Gastroesophageal sphincter (tissue), 4 donors: ENCODE measurements at regions not wholly inside any gene's neighbourhood (a gene's known extent, or its start where the extent isn't known, plus 50 kb on each side); places are given as distances from the start of the nearest gene placed in this dataset.

Experiments used
- ATAC-seq: fragments of 150-250 bp; one replicate; pipeline ENCODE4 v1.9.1; 2016; ENCODE audit warnings: mild to moderate bottlenecking, moderate library complexity
- H3K27ac ChIP-seq, 4 donors: fragments of 200-600 bp; sonication (generic) in 3 of 4; 1 replicate in 3 of 4; 2 replicates in 1 of 4; pipeline ENCODE4 v1.5.1; 2016 to 2019
- H3K27me3 ChIP-seq: fragments of 200-600 bp; sonication (generic); one replicate; pipeline ENCODE4 v1.5.1; 2019
- H3K36me3 ChIP-seq, 2 donors: fragments of 200-600 bp; sonication (generic); one replicate each; pipeline ENCODE4 v1.5.1; 2019; ENCODE audit warnings: control low read depth in 1 of 2
- H3K4me1 ChIP-seq, 3 donors: fragments of 200-600 bp; sonication (generic); 1 replicate in 2 of 3; 2 replicates in 1 of 3; pipeline ENCODE4 v1.5.1; 2016 to 2019; ENCODE audit warnings: control low read depth in 2 of 3
- H3K4me3 ChIP-seq, 2 donors: fragments of 200-600 bp; sonication (generic); one replicate each; pipeline ENCODE4 v1.5.1; 2019; ENCODE audit warnings: mild to moderate bottlenecking in 1 of 2, moderate library complexity in 1 of 2
- H3K9me3 ChIP-seq, 3 donors: fragments of 200-600 bp; sonication (generic); one replicate each; pipeline ENCODE4 v1.5.1; 2017 to 2019; ENCODE audit warnings: control low read depth in 2 of 3
- CTCF ChIP-seq, 4 experiments: fragments of 200-600 bp in 2 of 4; fragments of 450-650 bp in 2 of 4; sonication (generic) in 1 of 4; IDR thresholded peaks; one replicate each; pipeline ENCODE4 v1.5.1; 2017 to 2019; ENCODE audit warnings: antibody characterized with exemption in 4 of 4, mild to moderate bottlenecking in 2 of 4, moderate library complexity in 2 of 4
- EP300 ChIP-seq: sonication (generic); formaldehyde crosslinking; IDR thresholded peaks from one replicate; pipeline ENCODE4 v1.6.1; 2017; ENCODE audit warnings: antibody characterized with exemption, mild to moderate bottlenecking
- POLR2A ChIP-seq, 2 donors: fragments of 450-650 bp; IDR thresholded peaks; one replicate each; pipeline ENCODE4 v1.6.1; 2017; ENCODE audit warnings: antibody characterized with exemption in 2 of 2, mild to moderate bottlenecking in 2 of 2, moderate library complexity in 1 of 2
- POLR2AphosphoS5 ChIP-seq: sonication (generic); formaldehyde crosslinking; IDR thresholded peaks from one replicate; pipeline ENCODE4 v1.6.1; 2017; ENCODE audit warnings: antibody characterized with exemption
- WGBS, 2 donors: methylation state at CpG; one replicate each; pipeline ENCODE4 v1.1.5; 2018; ENCODE audit warnings: low coverage in 1 of 2; 5-methylcytosine and 5-hydroxymethylcytosine counted together

DNA sequence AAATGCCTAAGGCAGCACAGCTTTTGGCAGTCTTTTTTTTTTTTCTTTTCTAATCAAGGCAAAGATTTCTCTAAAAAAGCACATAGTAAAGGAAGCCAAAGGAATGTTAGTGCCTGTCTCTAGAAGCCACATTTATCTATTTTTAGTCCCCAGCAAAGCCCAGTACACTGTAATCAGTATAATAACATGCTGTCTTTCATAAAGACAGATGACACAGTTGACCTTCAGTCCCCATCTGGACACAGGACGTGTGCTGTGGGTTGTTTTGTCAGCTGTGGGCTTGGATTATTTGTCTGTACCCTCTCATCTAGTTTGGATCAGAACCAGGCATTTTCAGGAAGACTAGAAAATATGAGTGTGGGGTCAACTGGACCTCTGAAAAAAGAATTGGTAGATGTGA is 110.4 kb upstream of the CTNNB1 start:
- H3K4me1 ChIP-seq, result peaks cover 0 to 6% (median 0%) of the 10 kb centered on the region in 3 donors
- no peaks in the 10 kb centered on the region for H3K27me3 ChIP-seq
- no peak for ATAC-seq
- H3K27ac ChIP-seq, result no peak overlapping the region
- no peaks in the 10 kb centered on the region for H3K36me3 ChIP-seq
- 0 to 10% methylated on average over 1 of the region's 1 CpG for WGBS, 2 donors
- no peak overlapping the region for H3K4me3 ChIP-seq
- no peak for TF ChIP-seq POLR2AphosphoS5
- no peak for TF ChIP-seq POLR2A (IDR thresholded peaks at IDR 0.05)
- TF ChIP-seq EP300, result no peak
- no peak for TF ChIP-seq CTCF (IDR thresholded peaks at IDR 0.05)
- H3K9me3 ChIP-seq, result no peaks in the 10 kb centered on the region

- no peaks in the 10 kb centered on the region for H3K9me3 ChIP-seq
- TF ChIP-seq CTCF (IDR thresholded peaks at IDR 0.05), result no peak
- no peak for TF ChIP-seq POLR2A (IDR thresholded peaks at IDR 0.05)
- no peak for TF ChIP-seq EP300
- no peak for TF ChIP-seq POLR2AphosphoS5
- no peak for ATAC-seq
- H3K27ac ChIP-seq, result no peak overlapping the region
- H3K4me1 ChIP-seq, result peaks cover 0 to 6% (median 0%) of the 10 kb centered on the region in 3 donors
- WGBS, 2 donors, result 100% methylated on average over 1 of the region's 1 CpG; no CpG with 5 or more reads in 1 of the 2 donors
- no peak overlapping the region for H3K4me3 ChIP-seq
- no peaks in the 10 kb centered on the region for H3K27me3 ChIP-seq
- no peaks in the 10 kb centered on the region for H3K36me3 ChIP-seq
These were observed 109.7 kb upstream of the CTNNB1 start for GRCh38 chr3:41089566-41089965.

DNA sequence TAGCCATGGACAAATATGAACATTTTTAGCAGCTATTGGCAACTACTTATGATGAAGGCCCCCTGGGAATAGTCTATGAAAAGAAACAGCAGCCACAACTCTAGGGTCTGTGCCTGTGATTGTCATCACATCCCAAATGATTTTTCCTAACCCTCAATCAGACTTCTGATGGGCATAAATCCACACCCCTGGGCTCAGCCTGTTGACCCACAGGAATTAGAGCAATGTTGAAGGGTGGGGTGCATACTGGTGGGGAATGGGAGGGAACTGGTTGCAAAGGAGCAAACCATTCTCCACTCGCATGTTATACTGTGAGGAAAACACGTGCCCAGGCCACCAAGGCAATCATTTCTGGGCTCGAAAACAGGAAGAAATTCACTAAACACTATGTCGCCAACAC is 106.5 kb upstream of the CTNNB1 start:
- TF ChIP-seq EP300 (no peak), POLR2AphosphoS5 (no peak), CTCF (IDR thresholded peaks at IDR 0.05) (no peak), POLR2A (IDR thresholded peaks at IDR 0.05) (no peak)
- no peak overlapping the region for H3K4me3 ChIP-seq
- no CpG with 5 or more reads among the region's 4 CpGs for WGBS, 2 donors
- H3K27ac ChIP-seq, result no peak overlapping the region
- H3K27me3 ChIP-seq, result no peaks in the 10 kb centered on the region
- no peak for ATAC-seq
- peaks cover 0 to 6% (median 0%) of the 10 kb centered on the region in 3 donors for H3K4me1 ChIP-seq
- H3K36me3 ChIP-seq, result no peaks in the 10 kb centered on the region
- H3K9me3 ChIP-seq, result no peaks in the 10 kb centered on the region

GRCh38 chr3:41093476-41093875 is 105.8 kb upstream of the CTNNB1 start:
- no peaks in the 10 kb centered on the region for H3K9me3 ChIP-seq
- H3K27ac ChIP-seq, result no peak overlapping the region
- no peaks in the 10 kb centered on the region for H3K36me3 ChIP-seq
- H3K27me3 ChIP-seq, result no peaks in the 10 kb centered on the region
- H3K4me1 ChIP-seq, result peaks cover 0 to 6% (median 0%) of the 10 kb centered on the region in 3 donors
- H3K4me3 ChIP-seq, result no peak overlapping the region
- TF ChIP-seq CTCF (IDR thresholded peaks at IDR 0.05) (no peak), EP300 (no peak), POLR2A (IDR thresholded peaks at IDR 0.05) (no peak), POLR2AphosphoS5 (no peak)
- WGBS, 2 donors, result 86 to 100% methylated on average over 2 to 3 of the region's 3 CpGs
- no peak for ATAC-seq

DNA sequence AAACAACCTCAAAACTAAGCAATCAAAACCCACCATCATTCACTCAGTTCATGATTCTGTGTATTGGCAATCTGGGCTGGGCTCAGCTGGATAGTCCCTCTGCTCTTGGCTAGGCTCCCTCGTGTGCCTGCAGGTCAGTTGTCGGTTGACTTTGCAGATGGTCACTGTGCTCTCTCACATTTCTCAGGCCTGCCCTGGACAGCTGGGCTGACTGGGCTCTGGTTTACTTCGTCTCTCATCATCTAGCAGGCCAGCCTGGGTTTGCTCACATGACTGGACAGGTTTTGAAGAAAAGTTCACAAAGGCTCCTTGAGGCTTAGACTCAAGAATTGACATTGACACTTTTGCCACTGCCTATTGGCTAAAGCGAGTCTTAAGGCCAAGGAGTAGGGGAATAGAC is 105.0 kb upstream of the CTNNB1 start:
- Histone ChIP-seq H3K27ac (no peak overlapping the region), H3K27me3 (no peaks in the 10 kb centered on the region), H3K4me1 (no peaks in the 10 kb centered on the region), H3K36me3 (no peaks in the 10 kb centered on the region), H3K4me3 (no peak overlapping the region), H3K9me3 (no peaks in the 10 kb centered on the region)
- no peak for TF ChIP-seq POLR2A (IDR thresholded peaks at IDR 0.05)
- TF ChIP-seq POLR2AphosphoS5, result no peak
- no peak for ATAC-seq
- WGBS, 2 donors, result 86 to 100% methylated on average over 2 to 4 of the region's 4 CpGs
